UCSD-AML1 (cell line): ENCODE measurements at regions not wholly inside any gene's neighbourhood (a gene's known extent, or its start where the extent isn't known, plus 50 kb on each side); places are given as distances from the start of the nearest gene placed in this dataset.
"Not testable (repeated sequence)": the region's sequence is repeated elsewhere in the genome, so short reads cannot be mapped to it uniquely, and the experiment has no call there.

Experiments used
- DNase-seq: peaks from one replicate; lab custom pipeline; 2025; ENCODE audit not compliant: unreplicated experiment; lab: John Stamatoyannopoulos, UW

DNA sequence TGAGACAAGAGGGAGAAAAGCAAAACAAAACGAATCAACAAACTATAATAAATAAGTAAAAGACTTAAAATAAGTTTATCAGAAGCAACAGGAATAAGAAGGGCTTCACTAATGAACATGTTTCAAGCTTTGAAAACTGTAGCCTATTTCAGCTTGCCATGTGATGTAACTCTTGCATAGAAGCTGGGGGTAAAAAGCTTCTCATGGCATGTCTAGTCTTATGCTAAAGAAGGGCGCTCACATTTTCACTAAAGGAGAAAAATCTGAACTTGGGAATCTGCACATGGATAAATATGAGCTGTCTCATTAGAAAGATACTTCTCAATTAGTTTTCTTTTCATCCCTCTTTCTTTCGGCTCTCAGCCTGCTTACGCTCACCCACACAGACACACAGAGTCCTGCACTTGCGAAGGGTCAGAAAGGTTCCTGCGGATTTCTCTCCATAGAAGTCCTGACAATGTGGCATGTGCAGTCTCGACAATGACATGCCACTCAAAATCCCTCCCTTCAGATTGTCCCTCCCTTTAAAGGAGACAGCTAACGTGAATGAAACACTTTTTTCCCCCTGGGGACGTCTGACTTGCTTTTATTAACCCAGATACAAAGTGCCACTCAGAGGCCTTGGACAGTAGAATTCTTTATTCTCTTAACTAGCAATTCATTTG is 568.9 kb upstream of the NR2F2 start:
- no peak for DNase-seq

DNA sequence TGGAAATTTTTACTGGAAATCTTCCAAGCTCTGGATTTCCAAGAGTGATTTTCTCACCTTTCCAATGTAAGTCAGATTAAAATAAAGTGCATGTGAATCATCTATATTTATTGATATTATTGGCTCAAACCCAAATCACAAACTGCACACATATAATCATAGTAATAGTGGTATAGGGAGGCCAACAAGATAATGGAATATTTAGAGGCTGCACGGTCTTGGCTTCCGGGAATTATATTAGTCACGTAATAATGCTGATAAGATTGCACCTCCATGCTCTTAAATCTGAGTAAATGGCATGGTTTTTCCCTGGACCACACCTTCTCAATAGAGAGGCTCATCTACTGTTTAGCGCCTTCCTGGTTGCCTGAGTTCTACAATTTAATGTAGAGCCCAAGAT is 567.1 kb upstream of the NR2F2 start:
- DNase-seq, result no peak

DNA sequence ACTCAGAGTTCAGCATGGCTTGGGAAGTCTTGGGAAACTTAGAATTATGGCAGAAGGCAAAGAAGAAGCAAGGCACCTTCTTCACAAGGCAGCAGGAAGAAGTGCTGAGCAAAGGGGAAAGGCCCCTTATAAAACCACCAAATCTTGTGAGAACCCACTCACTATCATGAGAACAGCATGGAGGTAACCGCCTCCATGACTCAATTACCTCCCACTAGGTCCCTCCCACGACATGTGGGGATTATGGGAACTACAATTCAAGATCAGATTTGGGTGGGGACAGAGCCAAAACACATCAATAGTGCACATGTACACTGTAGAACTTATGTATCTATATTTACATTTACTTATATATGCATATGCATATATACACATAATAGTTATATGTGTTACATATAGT is 565.3 kb upstream of the NR2F2 start:
- no peak for DNase-seq

DNA sequence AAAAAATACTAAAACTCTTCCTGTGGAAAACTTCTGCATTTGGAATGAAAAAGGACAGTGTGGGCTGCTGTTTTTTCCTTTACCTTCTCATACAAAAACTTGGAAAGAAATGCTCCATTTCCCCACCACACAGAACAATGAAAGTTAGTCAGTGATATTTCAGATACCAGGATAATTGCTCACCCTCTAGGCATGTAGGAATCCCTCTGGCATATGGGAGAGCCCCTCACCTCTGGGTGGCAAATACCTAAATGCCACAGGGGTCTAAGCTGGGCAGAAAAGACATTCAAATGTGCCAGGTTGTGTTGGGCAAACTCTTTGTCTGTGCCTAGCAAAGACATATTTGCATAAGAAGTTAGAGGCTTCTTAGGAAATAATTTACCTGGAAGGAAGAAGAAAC is 560.3 kb upstream of the NR2F2 start:
- DNase-seq, result no peak

DNA sequence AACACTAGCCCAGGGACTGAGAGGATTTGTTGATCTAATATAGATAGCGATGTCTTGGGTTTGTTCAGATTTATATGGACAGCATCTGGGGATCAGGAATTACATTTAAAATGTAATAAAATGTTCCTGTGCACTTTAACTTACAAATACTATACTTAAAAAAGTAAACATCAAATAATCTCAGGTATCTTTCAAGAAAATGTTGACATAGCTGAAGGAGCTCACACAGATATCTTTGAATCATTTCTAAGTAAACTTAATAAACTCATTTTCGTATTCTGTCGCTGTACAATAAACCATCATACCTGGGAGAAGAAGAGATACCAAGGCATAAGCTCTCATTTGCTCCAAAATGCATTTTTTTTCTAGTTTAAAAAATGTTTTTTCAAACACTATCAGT is 557.5 kb upstream of the NR2F2 start:
- no peak for DNase-seq

DNA sequence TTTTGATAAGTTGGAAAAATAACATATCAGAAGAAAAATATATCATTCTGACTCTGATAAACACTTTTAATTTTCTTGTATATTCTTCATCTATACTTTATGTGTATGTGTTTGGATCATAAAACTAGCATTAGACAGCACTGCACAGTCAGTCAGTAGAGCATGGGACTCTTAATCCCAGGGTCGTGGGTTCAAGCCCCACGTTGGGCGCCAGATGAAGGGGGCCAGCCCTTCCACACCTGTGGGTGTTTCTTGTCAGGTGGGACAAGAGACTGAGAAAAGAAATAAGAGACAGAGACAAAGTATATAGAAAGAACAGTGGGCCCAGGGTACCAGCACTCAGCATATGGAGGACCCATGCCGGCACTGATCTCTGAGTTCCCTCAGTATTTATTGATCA is 546.0 kb upstream of the NR2F2 start:
- DNase-seq, result no peak

DNA sequence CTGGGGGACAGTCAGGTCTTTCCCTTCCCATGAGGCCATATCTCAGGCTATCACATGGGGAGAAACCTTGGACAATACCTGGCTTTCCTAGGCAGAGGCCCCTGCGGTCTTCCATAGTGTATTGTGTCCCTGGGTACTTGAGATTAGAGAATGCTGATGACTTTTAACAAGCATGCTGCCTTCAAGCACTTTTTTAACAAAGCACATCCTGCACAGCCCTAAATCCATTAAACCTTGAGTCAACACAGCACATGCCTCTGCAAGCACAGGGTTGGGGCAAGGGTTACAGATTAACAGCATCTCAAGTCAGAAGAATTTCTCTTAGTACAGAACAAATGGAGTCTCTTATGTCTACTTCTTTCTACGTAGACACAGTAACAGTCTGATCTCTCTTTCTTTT is 545.2 kb upstream of the NR2F2 start:
- DNase-seq, result not testable (repeated sequence)

DNA sequence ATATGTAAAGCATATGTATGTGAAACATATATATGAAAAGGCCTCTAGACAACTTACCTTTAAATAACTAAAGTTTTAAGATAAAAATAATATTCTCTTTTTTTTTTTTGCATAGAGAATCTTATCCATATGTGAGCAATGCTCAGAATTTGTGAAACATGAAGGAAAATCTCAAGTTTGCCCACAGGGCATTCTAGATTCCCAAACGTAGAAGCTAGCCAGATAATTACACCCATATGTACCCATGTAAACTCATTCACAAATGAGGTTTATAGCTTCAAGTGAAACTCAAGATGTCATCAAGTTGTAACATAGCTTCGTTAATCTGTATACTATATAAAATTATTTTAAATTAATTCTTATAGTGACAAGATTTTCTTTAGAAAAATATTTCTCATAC is 537.3 kb upstream of the NR2F2 start:
- DNase-seq, result no peak

DNA sequence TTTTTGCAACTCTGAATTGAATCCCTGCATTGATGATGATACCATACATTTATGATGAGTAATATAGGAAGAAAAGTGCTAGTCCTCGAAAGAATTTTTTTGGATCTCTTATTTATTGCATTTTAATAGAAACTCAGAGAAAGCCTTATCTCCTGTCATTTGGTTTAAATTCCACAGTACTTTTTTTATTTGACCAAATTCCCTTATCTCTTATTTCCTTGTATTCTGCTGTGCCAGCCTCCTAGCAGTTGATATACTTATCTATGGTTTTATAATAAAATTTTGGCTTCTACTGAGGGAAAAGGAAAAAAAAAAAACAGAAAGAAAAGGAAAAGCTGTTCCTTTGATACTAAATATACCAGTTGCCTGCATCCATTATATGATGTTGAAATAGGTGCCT is 535.1 kb upstream of the NR2F2 start:
- DNase-seq, result no peak

DNA sequence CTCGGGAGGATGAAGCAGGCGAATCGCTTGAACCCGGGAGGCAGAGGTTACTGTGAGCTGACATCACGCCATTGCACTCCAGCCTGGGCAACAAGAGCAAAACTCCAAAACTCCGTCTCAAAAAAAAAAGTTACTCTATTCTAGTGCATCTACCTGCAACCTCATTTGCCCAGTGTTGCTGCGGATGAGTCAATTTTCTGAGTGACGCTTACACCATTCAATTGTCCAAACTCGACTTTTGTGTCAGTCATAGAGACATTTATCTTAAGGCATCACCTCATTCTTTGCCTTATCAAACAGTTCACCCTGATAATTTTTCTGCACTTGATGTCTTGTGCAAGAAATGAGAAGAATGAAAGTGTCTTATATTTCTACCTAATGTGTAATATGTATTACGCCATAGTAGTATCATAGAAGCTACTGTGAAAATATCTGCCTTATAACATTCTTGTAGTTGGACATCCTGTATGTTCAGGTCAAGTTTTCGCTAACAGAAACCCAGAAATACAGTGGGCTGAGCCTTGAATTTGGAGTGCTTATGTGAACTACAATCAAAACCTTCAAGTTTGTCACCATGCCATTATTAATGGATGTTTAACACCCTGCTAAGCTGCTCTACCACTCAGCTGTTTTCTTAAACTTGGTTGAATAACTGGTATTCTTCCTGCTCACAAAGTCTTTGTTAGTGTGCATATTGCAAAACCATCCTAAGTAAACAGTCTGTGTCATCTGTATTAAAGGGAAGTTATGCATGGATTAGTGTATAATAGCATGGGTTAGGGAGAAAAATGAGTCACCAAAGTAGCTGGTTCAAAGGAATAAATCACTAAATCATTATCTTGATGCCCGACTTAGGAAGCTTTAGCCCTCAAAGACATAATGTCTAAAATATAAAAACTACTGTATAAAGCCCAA is 531.0 kb upstream of the NR2F2 start:
- no peak for DNase-seq

DNA sequence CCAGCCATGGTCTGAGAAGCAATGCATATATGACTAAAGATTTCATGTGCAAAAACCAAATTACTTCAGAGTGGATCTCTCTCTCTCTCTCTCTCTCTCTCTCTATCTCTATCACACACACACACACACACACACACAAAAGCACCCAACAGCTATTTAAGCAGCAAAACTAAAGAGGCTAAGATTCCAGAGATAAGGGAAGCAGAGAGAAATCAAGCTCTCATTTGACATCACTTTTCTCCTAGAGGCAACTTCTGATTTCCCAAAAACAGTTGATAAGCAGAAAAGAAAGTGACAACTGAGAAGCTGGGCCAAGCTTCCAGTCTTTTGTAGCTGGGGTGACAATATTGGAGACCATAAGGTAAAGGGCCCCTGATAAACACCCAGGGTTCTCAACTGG is 526.0 kb upstream of the NR2F2 start:
- no peak for DNase-seq

DNA sequence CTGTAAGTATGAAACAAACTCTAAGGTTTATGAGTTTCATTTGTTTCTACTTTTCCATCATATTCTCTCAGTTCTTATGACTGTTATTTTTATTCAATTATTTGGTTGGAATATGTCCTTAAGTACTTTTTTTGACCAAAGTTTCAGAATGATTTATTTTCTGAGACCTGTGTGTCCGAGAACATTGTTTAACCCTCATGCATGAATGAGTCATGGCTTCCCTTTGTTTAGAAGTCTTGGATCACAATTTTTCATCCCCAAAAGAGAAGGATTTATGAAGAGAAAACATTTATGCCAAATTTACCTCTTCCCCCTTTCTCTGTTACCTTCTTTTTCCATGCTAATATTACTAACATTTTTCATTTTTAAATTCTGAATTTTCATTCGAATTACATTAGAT is 518.0 kb upstream of the NR2F2 start:
- no peak for DNase-seq

DNA sequence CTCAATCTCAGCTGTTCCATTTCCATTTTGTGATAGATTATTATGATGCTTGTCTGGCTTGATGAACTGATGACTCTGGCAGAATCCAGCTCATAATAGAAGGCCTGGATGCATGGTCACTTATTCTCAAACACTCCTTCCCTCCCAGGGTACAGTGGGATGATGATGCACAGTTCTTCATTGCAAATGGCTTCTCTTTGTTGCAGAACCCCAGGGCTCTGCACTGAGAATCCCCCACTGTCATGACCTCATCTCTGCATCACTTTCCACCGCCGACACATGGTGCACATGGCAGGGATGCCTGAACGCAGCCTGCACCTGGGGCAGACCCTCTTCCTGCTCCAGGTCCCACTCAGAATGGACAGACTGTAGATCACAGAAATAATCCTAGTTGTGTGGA is 515.6 kb upstream of the NR2F2 start:
- no peak for DNase-seq

DNA sequence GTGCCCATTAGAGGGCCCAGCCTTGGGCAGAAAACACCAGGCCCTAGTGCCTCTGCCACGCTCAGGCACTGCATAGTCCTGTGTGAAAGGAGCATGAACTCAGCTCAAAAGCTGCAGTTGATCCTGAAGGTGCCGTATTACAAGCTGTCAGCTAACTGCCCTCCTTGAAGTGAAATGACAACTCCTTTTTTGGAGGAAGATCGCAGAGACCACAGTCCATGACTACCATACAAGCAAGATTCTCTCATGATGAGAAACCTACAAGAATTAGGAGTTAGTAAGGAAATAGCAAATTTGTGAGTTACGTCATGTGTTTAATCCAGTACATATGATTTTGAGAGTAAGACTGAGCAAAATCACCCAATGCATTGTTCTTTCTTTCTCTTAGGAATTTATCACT is 513.9 kb upstream of the NR2F2 start:
- DNase-seq, result no peak

DNA sequence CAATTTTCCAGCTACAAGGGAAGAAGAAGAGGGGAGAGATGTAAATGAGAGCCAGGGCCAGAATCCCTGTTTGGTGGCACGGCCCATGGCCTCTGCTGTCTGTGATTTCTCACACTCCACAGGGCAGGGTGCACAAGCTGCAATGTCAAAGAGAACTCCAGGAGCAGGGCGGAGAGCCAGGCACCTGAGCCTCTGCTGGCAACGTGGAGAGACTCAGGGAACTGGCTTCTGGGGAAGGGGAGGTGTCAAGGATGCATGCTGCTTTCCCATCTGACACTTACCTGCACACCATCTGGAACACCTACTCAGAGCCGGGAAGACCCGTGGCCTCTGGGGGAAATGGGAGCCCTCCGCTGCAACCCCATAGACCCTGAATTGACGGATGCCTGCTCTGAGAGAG is 507.5 kb upstream of the NR2F2 start:
- DNase-seq, result no peak

DNA sequence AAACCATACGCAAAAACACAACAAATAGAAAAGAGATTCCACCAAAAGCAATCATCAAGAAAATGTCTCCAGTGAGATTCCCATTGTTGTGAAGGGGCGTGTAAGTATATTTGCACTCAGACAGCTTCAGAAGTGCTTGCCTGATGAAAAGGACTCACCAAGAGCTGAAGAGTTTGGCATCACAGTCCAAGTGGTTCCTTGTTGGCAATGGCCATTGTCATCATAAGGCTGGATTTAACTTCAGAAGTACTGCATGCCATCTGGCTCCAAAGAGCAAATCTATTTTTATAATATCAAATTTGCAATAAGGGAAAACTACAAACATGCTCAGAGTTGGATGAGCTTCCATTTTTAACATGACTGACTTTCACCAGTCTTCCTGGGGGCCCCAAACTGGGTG is 505.3 kb upstream of the NR2F2 start:
- no peak for DNase-seq

DNA sequence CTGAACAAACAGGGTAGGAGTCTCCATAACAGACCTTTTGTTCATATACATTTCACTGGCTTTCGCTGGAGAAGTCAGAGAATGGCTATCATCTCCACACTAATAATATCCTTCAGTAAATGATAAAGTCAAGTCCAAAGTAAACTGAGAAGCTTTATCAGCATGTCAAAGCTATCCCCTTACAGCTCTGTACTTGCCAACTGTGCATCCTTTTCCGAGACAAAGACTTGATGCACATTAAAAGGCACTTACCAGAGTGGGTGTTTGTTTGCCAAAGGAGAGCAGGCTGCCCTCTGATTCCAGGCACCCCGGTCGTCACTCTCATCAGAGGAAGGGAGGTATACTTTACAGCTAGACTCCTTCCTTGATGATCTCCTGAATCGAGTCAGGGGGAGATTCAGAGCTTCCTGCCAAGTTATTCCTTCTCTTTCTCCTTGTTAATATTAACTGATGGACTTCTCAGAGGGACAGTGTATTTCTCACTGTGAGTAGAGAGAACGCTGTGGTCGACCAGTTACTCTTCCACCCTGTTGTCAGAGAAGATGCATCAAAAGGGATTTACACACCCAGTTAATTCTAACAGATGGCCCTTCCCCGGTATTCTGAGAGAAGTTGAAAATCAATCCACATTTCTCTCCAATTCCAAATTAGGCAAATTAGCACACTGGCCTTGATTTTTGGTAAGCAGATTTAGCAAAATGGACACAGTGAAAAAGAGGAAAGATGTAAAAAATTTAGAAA is 504.7 kb upstream of the NR2F2 start:
- DNase-seq, result no peak

DNA sequence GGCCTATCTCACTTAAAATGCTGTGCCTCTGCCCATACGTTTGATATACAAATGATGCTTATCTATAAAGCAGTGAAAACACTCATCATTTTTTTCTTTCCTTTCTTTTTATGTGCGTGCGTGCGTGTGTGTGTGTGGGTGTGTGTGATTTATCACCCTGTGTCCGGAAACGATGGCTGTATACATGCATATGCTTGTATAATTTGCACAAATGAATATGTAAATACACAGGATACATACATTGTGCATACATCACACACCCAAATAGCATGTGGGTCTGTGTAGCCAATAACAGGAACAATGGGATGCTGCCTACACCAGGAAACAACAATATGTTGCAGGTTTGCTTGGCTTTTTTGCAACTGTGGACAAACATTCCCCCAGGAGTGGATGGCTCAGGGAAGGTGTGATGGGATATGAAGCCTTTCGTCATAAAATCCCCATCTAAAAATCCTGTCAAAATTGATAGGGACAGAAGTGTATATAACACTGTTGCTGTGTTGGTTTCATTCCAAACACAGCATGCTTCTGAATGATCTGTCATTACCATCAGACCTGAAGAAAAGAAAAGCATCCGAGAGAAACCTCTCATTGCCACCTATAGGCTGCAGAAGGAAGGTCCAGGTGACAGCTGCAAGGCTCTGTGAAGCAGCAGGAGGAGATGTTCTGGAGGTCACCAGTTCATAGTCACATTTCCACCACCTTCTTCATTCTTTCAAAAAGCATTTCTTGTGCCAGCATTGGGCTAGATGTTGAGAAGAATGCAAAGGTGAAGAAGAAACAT is 503.9 kb upstream of the NR2F2 start:
- no peak for DNase-seq

DNA sequence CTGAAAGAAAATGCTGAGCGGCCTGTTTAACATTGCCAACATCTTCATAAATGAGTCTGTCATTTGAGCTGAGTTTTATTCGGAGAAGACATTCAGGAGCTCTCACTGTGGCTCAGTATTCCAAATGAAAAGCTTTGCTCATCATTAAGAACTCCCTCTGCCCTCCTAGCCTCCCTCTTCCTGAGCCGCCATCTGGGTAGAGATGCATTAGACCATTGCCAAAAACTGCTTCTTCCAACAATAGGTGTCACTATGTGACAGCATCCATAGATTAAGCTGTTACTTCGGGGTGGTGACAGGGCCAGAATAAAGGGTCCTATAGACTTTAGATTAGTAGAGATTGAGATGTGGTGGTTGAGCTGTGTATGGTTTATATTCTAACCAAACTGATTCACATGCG is 501.4 kb upstream of the NR2F2 start:
- no peak for DNase-seq

DNA sequence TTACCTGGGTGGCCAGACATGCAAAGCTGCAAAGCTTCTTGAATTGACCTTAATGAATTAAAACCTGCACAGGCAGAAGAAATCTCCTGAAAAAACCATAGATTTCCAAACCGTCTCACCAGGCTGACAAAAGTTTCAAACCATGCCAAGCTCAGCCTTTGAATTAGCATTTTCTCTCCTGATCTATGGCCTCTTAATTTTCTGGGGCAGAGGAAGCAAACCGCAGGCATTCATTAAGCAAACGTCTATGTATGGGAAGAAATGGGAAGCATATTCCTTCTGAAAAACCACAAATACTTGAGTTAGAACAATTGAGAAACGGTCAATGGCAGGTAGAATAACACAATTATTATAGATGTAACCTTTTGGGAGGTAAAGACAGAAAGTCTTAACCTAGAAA is 500.2 kb upstream of the NR2F2 start:
- DNase-seq, result no peak

DNA sequence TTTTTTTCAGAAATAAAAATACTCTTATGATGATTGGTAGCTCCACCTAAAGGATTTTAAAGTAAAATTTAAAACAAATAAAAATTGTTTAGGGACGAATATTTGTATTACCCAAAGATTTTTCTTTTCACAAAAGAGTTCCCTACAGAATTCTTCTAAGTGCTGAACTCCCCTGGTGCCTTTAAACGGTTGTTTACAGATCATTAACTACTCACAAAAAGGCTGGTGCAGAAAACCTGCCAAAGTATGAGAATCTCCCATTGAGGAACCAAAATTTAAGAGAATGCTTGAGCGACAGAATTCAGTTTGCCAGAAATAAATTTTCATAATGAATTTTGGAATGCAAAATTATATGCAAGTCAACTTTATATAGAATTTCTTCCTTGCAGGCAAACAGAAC is 497.8 kb upstream of the NR2F2 start:
- DNase-seq, result no peak
